ENCODE measurements at regions not wholly inside any gene's neighbourhood (a gene's known extent, or its start where the extent isn't known, plus 50 kb on each side); places are given as distances from the start of the nearest gene placed in this dataset.

DNA sequence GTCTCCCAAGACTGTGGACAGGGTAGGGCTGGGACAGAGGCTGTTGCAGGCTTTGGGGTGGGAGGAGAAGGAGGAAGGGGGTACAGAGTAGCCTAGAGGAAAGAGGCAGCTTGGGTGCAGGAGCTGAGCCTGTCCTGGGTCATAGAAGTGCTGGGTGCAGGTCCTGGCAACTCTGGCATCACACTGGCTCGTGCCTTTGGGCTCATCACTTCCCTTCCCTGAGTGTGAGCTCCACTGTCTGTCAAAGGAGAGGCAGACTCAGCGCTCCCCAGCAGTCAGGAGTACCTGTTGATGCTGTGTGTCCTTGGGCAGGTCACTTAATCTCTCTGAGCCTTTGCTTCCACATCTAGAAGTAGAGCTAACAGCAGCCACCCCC is 157.1 kb downstream of the PTPRU start:
- DNase-seq (ENCODE audit: low read depth) = no peak
- no peak overlapping the region for H3K4me3 ChIP-seq (ENCODE audit: low read length)
- TF ChIP-seq, protein P1, sequence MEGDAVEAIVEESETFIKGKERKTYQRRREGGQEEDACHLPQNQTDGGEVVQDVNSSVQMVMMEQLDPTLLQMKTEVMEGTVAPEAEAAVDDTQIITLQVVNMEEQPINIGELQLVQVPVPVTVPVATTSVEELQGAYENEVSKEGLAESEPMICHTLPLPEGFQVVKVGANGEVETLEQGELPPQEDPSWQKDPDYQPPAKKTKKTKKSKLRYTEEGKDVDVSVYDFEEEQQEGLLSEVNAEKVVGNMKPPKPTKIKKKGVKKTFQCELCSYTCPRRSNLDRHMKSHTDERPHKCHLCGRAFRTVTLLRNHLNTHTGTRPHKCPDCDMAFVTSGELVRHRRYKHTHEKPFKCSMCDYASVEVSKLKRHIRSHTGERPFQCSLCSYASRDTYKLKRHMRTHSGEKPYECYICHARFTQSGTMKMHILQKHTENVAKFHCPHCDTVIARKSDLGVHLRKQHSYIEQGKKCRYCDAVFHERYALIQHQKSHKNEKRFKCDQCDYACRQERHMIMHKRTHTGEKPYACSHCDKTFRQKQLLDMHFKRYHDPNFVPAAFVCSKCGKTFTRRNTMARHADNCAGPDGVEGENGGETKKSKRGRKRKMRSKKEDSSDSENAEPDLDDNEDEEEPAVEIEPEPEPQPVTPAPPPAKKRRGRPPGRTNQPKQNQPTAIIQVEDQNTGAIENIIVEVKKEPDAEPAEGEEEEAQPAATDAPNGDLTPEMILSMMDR (IDR thresholded peaks at IDR 0.05; ENCODE audit: insufficient read depth, low read depth, low read length, missing control alignments) = no peak

DNA sequence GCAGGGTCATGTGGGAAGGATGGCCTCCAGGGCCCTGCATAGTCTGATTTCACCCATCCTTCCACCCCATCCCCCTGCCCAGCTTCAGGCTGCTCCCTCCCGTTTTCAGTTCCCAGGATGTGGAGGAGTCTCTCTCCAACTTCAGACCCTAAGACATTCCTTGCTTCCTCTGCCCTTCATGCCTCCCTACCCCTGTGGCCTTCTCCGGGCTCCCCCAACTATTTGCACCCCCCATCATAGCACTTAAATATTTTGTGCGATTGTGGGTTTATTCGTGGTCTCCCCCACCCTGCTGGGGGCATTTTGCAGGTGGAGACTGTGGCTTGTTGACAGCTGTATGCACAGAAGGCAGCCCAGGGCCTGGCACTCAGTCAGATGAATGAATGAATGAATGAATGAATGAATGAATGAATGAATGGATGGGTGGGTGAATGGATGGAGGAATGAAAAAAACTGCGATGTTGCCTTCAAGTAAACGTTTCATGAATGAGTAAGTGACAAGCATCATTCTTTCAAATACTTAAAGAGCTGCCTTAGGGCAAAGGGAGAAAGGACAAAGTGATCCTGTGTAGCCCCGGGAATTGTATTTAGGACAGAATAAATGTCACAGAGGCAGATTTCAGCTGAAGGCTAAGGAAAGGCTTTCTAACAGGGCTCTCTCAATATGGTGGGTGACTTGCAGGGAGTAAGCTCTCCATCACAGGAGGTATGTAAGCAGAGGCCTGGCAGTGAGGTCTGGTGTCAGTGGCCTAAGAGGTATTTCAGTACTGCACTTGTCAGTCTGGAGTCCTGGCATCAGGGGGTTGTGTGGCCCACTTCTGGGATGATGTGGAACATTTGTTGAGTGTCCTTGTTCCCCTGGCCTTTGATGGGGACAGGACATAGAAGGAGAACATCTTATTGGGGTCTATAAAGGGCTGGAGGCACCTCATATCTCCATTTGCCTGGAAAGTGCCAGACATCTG is 156.4 kb downstream of the PTPRU start:
- H3K4me3 ChIP-seq (ENCODE audit: low read length) = no peak overlapping the region
- DNase-seq (ENCODE audit: low read depth) = no peak
- TF ChIP-seq, protein P1 (IDR thresholded peaks at IDR 0.05; ENCODE audit: insufficient read depth, low read depth, low read length, missing control alignments) = no peak

DNA sequence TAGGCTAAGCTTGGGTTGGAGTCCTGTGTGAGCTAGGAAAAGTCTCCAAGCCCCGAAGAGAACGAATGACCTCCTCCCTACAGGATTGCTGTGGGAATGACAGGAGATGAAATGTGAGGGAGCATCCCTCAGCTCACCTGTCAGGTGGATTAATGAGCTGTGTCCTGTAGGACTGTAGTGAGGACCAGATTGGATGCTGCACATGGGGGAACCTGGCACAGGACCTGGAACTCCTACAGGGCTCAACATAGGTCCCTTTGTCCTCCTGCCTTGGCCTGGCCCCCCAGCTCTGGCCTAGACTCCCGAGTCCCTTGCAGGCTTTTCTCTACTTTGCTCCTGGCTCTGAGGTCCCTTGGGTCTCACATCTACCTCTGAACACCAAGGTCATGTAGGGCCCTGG is 155.7 kb downstream of the PTPRU start:
- TF ChIP-seq, protein P1 (IDR thresholded peaks at IDR 0.05; ENCODE audit: insufficient read depth, low read depth, low read length, missing control alignments) = no peak
- DNase-seq (ENCODE audit: low read depth) = no peak
- H3K4me3 ChIP-seq (ENCODE audit: low read length) = no peak overlapping the region

DNA sequence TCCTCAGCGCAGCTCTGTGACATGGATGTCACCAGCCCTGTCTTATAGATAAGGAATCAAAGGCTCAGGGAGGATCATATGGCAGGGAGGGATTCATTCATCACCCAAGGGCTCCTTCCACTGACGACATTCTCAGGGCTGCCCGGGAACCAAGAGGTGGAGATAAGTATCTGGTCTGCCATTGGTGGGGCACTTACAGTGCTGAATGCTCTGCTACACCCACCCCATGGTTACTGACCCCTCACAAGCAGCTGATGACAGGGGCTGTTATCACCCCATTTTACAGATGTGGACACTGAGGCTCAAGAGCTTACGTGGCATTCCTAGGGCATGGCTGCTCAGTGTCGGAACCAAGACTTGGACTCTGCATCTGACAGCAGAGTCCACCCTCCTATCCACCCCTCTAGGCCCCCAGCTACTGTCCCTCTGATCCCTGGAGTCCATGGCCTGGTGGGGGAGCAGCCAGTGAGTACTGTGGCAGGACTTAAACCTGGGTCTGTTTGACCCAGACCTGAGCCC is 155.1 kb downstream of the PTPRU start:
- TF ChIP-seq, protein P1 (IDR thresholded peaks at IDR 0.05; ENCODE audit: insufficient read depth, low read depth, low read length, missing control alignments) = no peak
- H3K4me3 ChIP-seq (ENCODE audit: low read length) = no peak overlapping the region
- no peak for DNase-seq (ENCODE audit: low read depth)

DNA sequence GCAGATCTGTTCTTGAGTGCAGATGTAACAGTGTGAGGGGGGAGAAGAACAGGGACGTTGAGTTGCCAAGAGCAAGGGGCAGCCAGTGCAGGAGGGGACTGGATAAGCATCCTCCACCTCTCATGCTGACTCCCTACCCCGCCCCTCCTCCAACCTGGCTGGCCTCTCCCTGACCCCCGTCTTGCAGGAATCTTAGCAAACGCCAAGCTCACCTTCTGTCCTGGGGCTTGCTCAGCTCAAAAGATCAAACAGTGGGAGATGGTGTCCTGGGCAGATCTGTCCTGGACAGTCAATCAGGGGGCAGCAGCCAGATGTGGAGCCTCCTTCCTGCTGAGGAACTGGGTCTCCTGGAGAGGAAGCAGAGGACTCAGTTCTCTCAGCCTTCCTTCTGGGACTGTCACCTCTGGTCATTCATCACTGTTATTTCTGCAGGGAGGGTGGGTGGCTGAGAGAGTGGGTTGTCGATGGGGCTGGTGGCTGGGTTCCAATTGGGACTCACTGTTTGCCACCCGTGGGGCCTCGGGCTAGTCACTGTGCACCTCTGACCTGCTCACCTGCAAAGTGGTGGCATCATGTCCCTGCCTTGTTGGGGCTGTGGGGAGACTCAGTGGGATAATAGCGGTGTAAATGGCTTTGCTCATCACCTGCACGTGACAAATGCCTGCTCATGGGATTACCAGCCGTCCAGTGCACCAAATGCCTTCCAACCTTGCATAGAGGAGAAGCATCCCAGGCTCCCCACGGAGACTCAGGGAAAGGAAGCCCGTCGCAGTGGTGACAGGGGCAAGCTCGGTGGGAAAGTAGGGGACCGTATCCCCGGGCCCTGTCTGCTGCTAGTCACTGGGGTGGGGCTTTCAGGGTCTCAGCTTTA is 154.4 kb downstream of the PTPRU start:
- DNase-seq (ENCODE audit: low read depth) = no peak
- TF ChIP-seq, protein P1 (IDR thresholded peaks at IDR 0.05; ENCODE audit: insufficient read depth, low read depth, low read length, missing control alignments) = no peak

DNA sequence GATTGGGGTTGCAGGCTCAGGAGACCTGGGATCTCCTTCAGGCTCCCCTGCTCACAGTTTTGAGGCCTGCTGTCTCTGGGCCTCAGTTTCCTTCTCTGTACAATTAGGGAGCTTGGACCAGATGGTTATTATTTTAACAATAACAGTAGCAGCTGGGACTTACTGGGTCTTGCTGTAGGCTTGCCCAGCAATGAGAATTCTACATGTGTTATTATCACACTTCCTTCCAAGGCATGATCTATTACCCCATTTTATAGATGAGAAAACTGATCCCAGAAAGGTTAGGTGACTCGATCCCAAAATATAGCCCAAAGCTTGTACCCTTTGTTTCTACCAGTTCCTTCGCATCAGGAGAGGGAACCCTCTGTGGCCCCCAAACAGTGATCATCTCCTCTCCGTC is 153.8 kb downstream of the PTPRU start:
- DNase-seq (ENCODE audit: low read depth) = no peak
- no peak overlapping the region for H3K4me3 ChIP-seq (ENCODE audit: low read length)
- TF ChIP-seq, protein P1 (IDR thresholded peaks at IDR 0.05; ENCODE audit: insufficient read depth, low read depth, low read length, missing control alignments) = no peak

More for the DNA sequence above, 154.4 kb downstream of the PTPRU start:
- no peak overlapping the region for H3K4me3 ChIP-seq (ENCODE audit: low read length)

Measured in epithelial cell of esophagus (primary cell).